Endodermal cell (in vitro differentiated cells): ENCODE measurements at regions not wholly inside any gene's neighbourhood (a gene's known extent, or its start where the extent isn't known, plus 50 kb on each side); places are given as distances from the start of the nearest gene placed in this dataset.

ENCODE experiments used
- DNase-seq: peaks from one replicate; pipeline ENCODE4 v3.0.0-alpha.2; 2017
- H3K27ac ChIP-seq: 2 replicates; pipeline ENCODE4 v1.5.1; 2013; ENCODE audit warnings: mild to moderate bottlenecking, low read depth, low read length, moderate library complexity
- H3K27me3 ChIP-seq: 2 replicates; pipeline ENCODE4 v1.6.1; 2013; ENCODE audit warnings: mild to moderate bottlenecking, low read length, moderate library complexity; ENCODE audit not compliant: insufficient read depth, control insufficient read depth, poor library complexity, severe bottlenecking
- H3K36me3 ChIP-seq: 2 replicates; pipeline ENCODE4 v1.7.0; 2013; ENCODE audit warnings: mild to moderate bottlenecking, low read length, moderate library complexity; ENCODE audit not compliant: control insufficient read depth, insufficient read depth
- H3K4me1 ChIP-seq: one replicate; pipeline ENCODE4 v1.7.0; 2013; ENCODE audit warnings: low read length; ENCODE audit not compliant: control insufficient read depth, insufficient read depth
- H3K4me3 ChIP-seq: 2 replicates; pipeline ENCODE4 v1.5.1; 2013; ENCODE audit warnings: mild to moderate bottlenecking, low read length, moderate library complexity
- H3K9ac ChIP-seq: 2 replicates; pipeline ENCODE4 v1.6.1; 2013; ENCODE audit warnings: mild to moderate bottlenecking, low read length, moderate library complexity; ENCODE audit not compliant: poor library complexity, severe bottlenecking; ENCODE audit errors: extremely low read depth
- H3K9me3 ChIP-seq: 2 replicates; pipeline ENCODE4 v1.6.1; 2013; ENCODE audit warnings: mild to moderate bottlenecking, low read length, moderate library complexity; ENCODE audit not compliant: control insufficient read depth
- H3K27ac Mint-ChIP-seq: 2 replicates; pipeline ENCODE4 v1.8.0; 2020; ENCODE audit warnings: mixed read lengths
- H3K27me3 Mint-ChIP-seq: 2 replicates; pipeline ENCODE4 v1.8.0; 2021; ENCODE audit warnings: mild to moderate bottlenecking, mixed read lengths; ENCODE audit not compliant: insufficient read depth
- H3K36me3 Mint-ChIP-seq: 2 replicates; pipeline ENCODE4 v1.8.0; 2020; ENCODE audit warnings: low read depth, mixed read lengths
- H3K4me1 Mint-ChIP-seq: 2 replicates; pipeline ENCODE4 v1.8.0; 2020; ENCODE audit warnings: mixed read lengths
- H3K4me3 Mint-ChIP-seq: 2 replicates; pipeline ENCODE4 v1.8.0; 2020; ENCODE audit warnings: mild to moderate bottlenecking, moderate library complexity, mixed read lengths
- H3K9me3 Mint-ChIP-seq: 2 replicates; pipeline ENCODE4 v1.8.0; 2020; ENCODE audit warnings: mild to moderate bottlenecking, mixed read lengths
- CTCF ChIP-seq: fragments of 200-600 bp; sonication (generic); conservative IDR thresholded peaks from 2 replicates; pipeline ENCODE4 v1.5.0; 2021; ENCODE audit warnings: antibody characterized with exemption, mild to moderate bottlenecking
- WGBS, 2 experiments: methylation state at CpG; one replicate each; pipeline versions ENCODE4 v1.1.5 to v1.1.7; 2013; ENCODE audit warnings: missing lambda C conversion rate in 2 of 2, mixed read lengths in 1 of 2; ENCODE audit not compliant: insufficient coverage in 1 of 2, insufficient read length in 1 of 2; 5-methylcytosine and 5-hydroxymethylcytosine counted together

GRCh38 chr1:83097715-83098114, 901.2 kb downstream of the TTLL7 start:
- peaks cover 11% of the 10 kb centered on the region for H3K4me1 Mint-ChIP-seq
- no peak overlapping the region for H3K4me3 Mint-ChIP-seq
- H3K36me3 Mint-ChIP-seq: peaks cover 12% of the 10 kb centered on the region
- no peak for TF ChIP-seq CTCF
- no peak overlapping the region for H3K9ac ChIP-seq
- no peaks in the 10 kb centered on the region for H3K27me3 Mint-ChIP-seq
- no peak overlapping the region for H3K27ac ChIP-seq
- no peak for DNase-seq
- H3K27ac Mint-ChIP-seq: no peak overlapping the region
- H3K9me3 ChIP-seq: no peaks in the 10 kb centered on the region
- H3K36me3 ChIP-seq: no peaks in the 10 kb centered on the region
- H3K27me3 ChIP-seq: no peaks in the 10 kb centered on the region
- H3K4me1 ChIP-seq: no peaks in the 10 kb centered on the region
- H3K4me3 ChIP-seq: no peak overlapping the region
- peaks cover 8% of the 10 kb centered on the region for H3K9me3 Mint-ChIP-seq

GRCh38 chr1:83095570-83095969, 903.4 kb downstream of the TTLL7 start:
- Mint-ChIP-seq H3K36me3 (peaks cover 12% of the 10 kb centered on the region), H3K27me3 (no peaks in the 10 kb centered on the region), H3K27ac (no peak overlapping the region), H3K4me1 (peaks cover 5% of the 10 kb centered on the region), H3K9me3 (peaks cover 8% of the 10 kb centered on the region), H3K4me3 (no peak overlapping the region)
- no peak overlapping the region for H3K27ac ChIP-seq
- no peak overlapping the region for H3K9ac ChIP-seq
- H3K4me3 ChIP-seq: no peak overlapping the region
- H3K4me1 ChIP-seq: no peaks in the 10 kb centered on the region
- H3K27me3 ChIP-seq: no peaks in the 10 kb centered on the region
- no peak for TF ChIP-seq CTCF
- DNase-seq: no peak
- H3K36me3 ChIP-seq: no peaks in the 10 kb centered on the region
- 93% methylated on average over 5 of the region's 5 CpGs; no CpG with 5 or more reads in 1 of the 2 experiments for WGBS, 2 experiments
- H3K9me3 ChIP-seq: no peaks in the 10 kb centered on the region

- TF ChIP-seq CTCF: no peak
- H3K9me3 ChIP-seq: no peaks in the 10 kb centered on the region
- H3K27me3 ChIP-seq: no peaks in the 10 kb centered on the region
- H3K9ac ChIP-seq: no peak overlapping the region
- no peaks in the 10 kb centered on the region for H3K27me3 Mint-ChIP-seq
- H3K4me3 Mint-ChIP-seq: no peak overlapping the region
- peaks cover under 1% of the 10 kb centered on the region for H3K9me3 Mint-ChIP-seq
- no peak overlapping the region for H3K27ac ChIP-seq
- peaks cover 2% of the 10 kb centered on the region for H3K36me3 Mint-ChIP-seq
- H3K36me3 ChIP-seq: no peaks in the 10 kb centered on the region
- H3K4me1 Mint-ChIP-seq: peaks cover 12% of the 10 kb centered on the region
- no peak for DNase-seq
- no peaks in the 10 kb centered on the region for H3K4me1 ChIP-seq
- no peak overlapping the region for H3K4me3 ChIP-seq
- WGBS, 2 experiments: 91 to 100% methylated on average over 1 to 3 of the region's 3 CpGs
- H3K27ac Mint-ChIP-seq: no peak overlapping the region
These were observed 908.7 kb downstream of the TTLL7 start for GRCh38 chr1:83090195-83090594.
